ENCODE measurements at regions not wholly inside any gene's neighbourhood (a gene's known extent, or its start where the extent isn't known, plus 50 kb on each side); places are given as distances from the start of the nearest gene placed in this dataset.
"Not testable (repeated sequence)": the region's sequence is repeated elsewhere in the genome, so short reads cannot be mapped to it uniquely, and the experiment has no call there.

GRCh38 chr9:62526306-62526705 is 1336.5 kb downstream of the SPATA31A7 start:
- H3K9me3 Mint-ChIP-seq; ATAC-seq (ENCODE audit: low read depth in 2 of 2); H3K4me1 Mint-ChIP-seq; DNase-seq; H3K4me3 Mint-ChIP-seq; H3K27me3 Mint-ChIP-seq; H3K27ac Mint-ChIP-seq; H3K36me3 Mint-ChIP-seq: not testable (repeated sequence)

GRCh38 chr9:62532162-62532776 is 1342.4 kb downstream of the SPATA31A7 start:
- H3K36me3 Mint-ChIP-seq; H3K4me1 Mint-ChIP-seq; H3K27me3 Mint-ChIP-seq; H3K9me3 Mint-ChIP-seq; ATAC-seq (ENCODE audit: low read depth in 2 of 2); DNase-seq; H3K27ac Mint-ChIP-seq: not testable (repeated sequence)
- H3K4me3 Mint-ChIP-seq, result peak overlapping the region in 5 of 8 donors; percentile 84 to 94 (median 90)

- H3K4me1 Mint-ChIP-seq; H3K9me3 Mint-ChIP-seq; H3K36me3 Mint-ChIP-seq; ATAC-seq (ENCODE audit: low read depth in 2 of 2); H3K27me3 Mint-ChIP-seq: not testable (repeated sequence)
- peak; percentile 35 for DNase-seq
- H3K4me3 Mint-ChIP-seq, result peak overlapping the region in 6 of 8 donors; percentile 84 to 94 (median 90)
- H3K27ac Mint-ChIP-seq, result peak overlapping the region in 2 of 6 donors; percentile 36 to 53
Measured at GRCh38 chr9:62532777-62533173, 1342.9 kb downstream of the SPATA31A7 start.

GRCh38 chr9:62550539-62550938 is 1360.7 kb downstream of the SPATA31A7 start:
- DNase-seq, H3K27me3 Mint-ChIP-seq, H3K4me1 Mint-ChIP-seq, H3K9me3 Mint-ChIP-seq, H3K36me3 Mint-ChIP-seq, H3K4me3 Mint-ChIP-seq, H3K27ac Mint-ChIP-seq: not testable (repeated sequence)
- peak in 1 of 2 donors; percentile 44 for ATAC-seq (ENCODE audit: low read depth in 2 of 2)

- H3K27me3 Mint-ChIP-seq; H3K27ac Mint-ChIP-seq; H3K36me3 Mint-ChIP-seq; H3K4me1 Mint-ChIP-seq; H3K9me3 Mint-ChIP-seq; ATAC-seq (ENCODE audit: low read depth in 2 of 2); H3K4me3 Mint-ChIP-seq; DNase-seq: not testable (repeated sequence)
Measured at GRCh38 chr9:62560603-62561002, 1370.8 kb downstream of the SPATA31A7 start.

GRCh38 chr9:62565132-62565531 is 1375.3 kb downstream of the SPATA31A7 start:
- not testable (repeated sequence) for H3K36me3 Mint-ChIP-seq; H3K4me1 Mint-ChIP-seq; H3K27me3 Mint-ChIP-seq; H3K4me3 Mint-ChIP-seq; H3K27ac Mint-ChIP-seq; ATAC-seq (ENCODE audit: low read depth in 2 of 2); DNase-seq; H3K9me3 Mint-ChIP-seq

- not testable (repeated sequence) for DNase-seq, H3K36me3 Mint-ChIP-seq, H3K27ac Mint-ChIP-seq, H3K4me3 Mint-ChIP-seq, H3K27me3 Mint-ChIP-seq, H3K4me1 Mint-ChIP-seq, H3K9me3 Mint-ChIP-seq
- peak; percentile 55 to 64 for ATAC-seq (ENCODE audit: low read depth in 2 of 2)
Measured at GRCh38 chr9:62566430-62566829, 1376.6 kb downstream of the SPATA31A7 start.

GRCh38 chr9:62597128-62597527 is 1407.3 kb downstream of the SPATA31A7 start:
- H3K4me3 Mint-ChIP-seq; ATAC-seq (ENCODE audit: low read depth in 2 of 2); H3K9me3 Mint-ChIP-seq; H3K4me1 Mint-ChIP-seq; H3K27ac Mint-ChIP-seq; H3K36me3 Mint-ChIP-seq; DNase-seq; H3K27me3 Mint-ChIP-seq: not testable (repeated sequence)

Data from naive B cell (primary cell).